Kidney (tissue), 13 donors: ENCODE measurements at regions not wholly inside any gene's neighbourhood (a gene's known extent, or its start where the extent isn't known, plus 50 kb on each side); places are given as distances from the start of the nearest gene placed in this dataset.

Source experiments
- DNase-seq, 5 donors: peaks; one replicate each; pipeline ENCODE4 v3.0.0-alpha.2; 2013 to 2020
- FAIRE-seq: peaks from 2 replicates; lab custom pipeline; 2012; peaks lifted over from hg19 to GRCh38; lab: Jason Lieb, UNC
- H3K27ac ChIP-seq, 2 donors: one replicate each; pipeline ENCODE4 v1.7.0; 2013; ENCODE audit warnings: low read depth in 2 of 2, low read length in 2 of 2, inconsistent platforms in 1 of 2
- H3K27me3 ChIP-seq: one replicate; pipeline ENCODE4 v1.7.1; 2013; ENCODE audit warnings: low read length, inconsistent platforms; ENCODE audit not compliant: control insufficient read depth, insufficient read depth
- H3K36me3 ChIP-seq, 3 donors: one replicate each; pipeline versions ENCODE4 v1.7.0 to v1.7.1; 2013; ENCODE audit warnings: low read length in 3 of 3, control low read depth in 1 of 3, inconsistent platforms in 1 of 3; ENCODE audit not compliant: insufficient read depth in 3 of 3, control insufficient read depth in 2 of 3
- H3K4me1 ChIP-seq, 3 donors: one replicate each; pipeline versions ENCODE4 v1.7.0 to v1.7.1; 2013; ENCODE audit warnings: low read length in 3 of 3, inconsistent platforms in 1 of 3, low read depth in 1 of 3; ENCODE audit not compliant: control insufficient read depth in 2 of 3, insufficient read depth in 2 of 3
- H3K4me3 ChIP-seq, 3 donors: one replicate each; pipeline versions ENCODE4 v1.7.0 to v1.8.1; 2013; ENCODE audit warnings: low read length in 3 of 3, control low read depth in 1 of 3, inconsistent platforms in 1 of 3
- H3K9ac ChIP-seq, 3 donors: one replicate each; pipeline versions ENCODE4 v1.7.0 to v1.7.1; 2013; ENCODE audit warnings: low read length in 3 of 3, control low read depth in 1 of 3, inconsistent platforms in 1 of 3
- H3K9me3 ChIP-seq, 3 donors: one replicate each; pipeline versions ENCODE4 v1.7.0 to v1.7.1; 2013; ENCODE audit warnings: low read length in 3 of 3, control low read depth in 1 of 3, inconsistent platforms in 1 of 3; ENCODE audit not compliant: control insufficient read depth in 2 of 3, insufficient read depth in 1 of 3
- intact Hi-C: fragments of 100-400 bp; cut with DNase I; formaldehyde crosslinking; loops from one replicate; pipeline ENCODE4 v1.11.1; 2022
- TF ChIP-seq, protein P1 (sequence below): IDR thresholded peaks from 3 replicates; pipeline ENCODE4 v1.5.1; 2012; ENCODE audit warnings: mild to moderate bottlenecking, moderate library complexity, borderline replicate concordance; ENCODE audit not compliant: insufficient read depth; ENCODE audit errors: extremely low read depth
- donor health status: control.
- donor health status: control.
- donor health status: control.
- donor health status: control.
- donor health status: control.
- donor health status: DM: yes; HTN: yes; CAD: no.
- donor health status: Normal renal cell carcinoma (clear cell type).

DNA sequence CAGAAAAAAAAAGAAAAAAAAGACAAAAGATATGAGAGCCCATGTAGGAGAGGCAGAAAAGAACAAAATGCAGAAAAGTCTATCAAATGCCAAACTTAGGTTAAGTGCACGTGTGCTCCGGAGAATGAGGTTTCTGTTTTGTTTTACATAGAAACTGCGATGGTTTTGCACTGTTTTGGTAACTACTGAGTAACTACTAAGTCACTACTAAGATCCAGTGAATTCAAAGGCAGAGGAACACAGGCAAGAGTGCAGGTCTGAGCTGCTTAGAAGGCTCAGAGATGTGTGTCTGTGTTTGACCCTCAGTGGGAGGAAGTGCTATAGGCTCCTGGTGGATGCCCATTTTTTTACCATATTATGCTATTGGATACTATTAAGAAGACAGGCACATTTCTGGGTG, 299.3 kb downstream of the NDFIP2 start:
- FAIRE-seq (no peak), DNase-seq (no peak)
- Histone ChIP-seq H3K4me3 (no peak overlapping the region), H3K36me3 (no peaks in the 10 kb centered on the region), H3K27me3 (no peaks in the 10 kb centered on the region), H3K9me3 (no peaks in the 10 kb centered on the region), H3K4me1 (peaks cover 0 to 8% (median 2%) of the 10 kb centered on the region in 3 donors), H3K9ac (no peak overlapping the region), H3K27ac (no peak overlapping the region)
- TF ChIP-seq, protein P1, sequence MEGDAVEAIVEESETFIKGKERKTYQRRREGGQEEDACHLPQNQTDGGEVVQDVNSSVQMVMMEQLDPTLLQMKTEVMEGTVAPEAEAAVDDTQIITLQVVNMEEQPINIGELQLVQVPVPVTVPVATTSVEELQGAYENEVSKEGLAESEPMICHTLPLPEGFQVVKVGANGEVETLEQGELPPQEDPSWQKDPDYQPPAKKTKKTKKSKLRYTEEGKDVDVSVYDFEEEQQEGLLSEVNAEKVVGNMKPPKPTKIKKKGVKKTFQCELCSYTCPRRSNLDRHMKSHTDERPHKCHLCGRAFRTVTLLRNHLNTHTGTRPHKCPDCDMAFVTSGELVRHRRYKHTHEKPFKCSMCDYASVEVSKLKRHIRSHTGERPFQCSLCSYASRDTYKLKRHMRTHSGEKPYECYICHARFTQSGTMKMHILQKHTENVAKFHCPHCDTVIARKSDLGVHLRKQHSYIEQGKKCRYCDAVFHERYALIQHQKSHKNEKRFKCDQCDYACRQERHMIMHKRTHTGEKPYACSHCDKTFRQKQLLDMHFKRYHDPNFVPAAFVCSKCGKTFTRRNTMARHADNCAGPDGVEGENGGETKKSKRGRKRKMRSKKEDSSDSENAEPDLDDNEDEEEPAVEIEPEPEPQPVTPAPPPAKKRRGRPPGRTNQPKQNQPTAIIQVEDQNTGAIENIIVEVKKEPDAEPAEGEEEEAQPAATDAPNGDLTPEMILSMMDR, result no peak
- intact Hi-C loops, result no loop called here

DNA sequence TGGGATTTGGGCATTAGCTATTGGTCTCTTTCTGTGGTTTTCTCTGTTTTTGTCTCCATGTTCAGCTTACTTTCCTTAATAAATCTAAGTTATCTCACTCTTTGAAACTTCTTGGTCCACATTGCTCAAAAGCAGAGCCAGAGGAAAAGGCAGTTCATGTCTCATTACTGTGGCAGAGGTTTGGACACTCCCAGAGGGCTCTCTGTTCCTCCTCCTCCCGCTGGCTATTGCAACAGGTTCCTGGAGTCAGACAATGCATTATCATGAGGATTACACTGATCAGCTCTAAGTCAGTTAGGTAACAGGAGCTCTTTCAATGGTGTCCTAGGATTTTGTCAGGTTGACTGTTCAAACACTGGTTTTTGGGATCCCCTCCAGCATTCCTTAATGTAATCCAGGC, 298.8 kb downstream of the NDFIP2 start:
- TF ChIP-seq, protein P1, result no peak
- Histone ChIP-seq H3K27me3 (no peaks in the 10 kb centered on the region), H3K9me3 (no peaks in the 10 kb centered on the region), H3K4me3 (no peak overlapping the region), H3K4me1 (peaks cover 0 to 8% (median 2%) of the 10 kb centered on the region in 3 donors), H3K27ac (no peak overlapping the region), H3K36me3 (no peaks in the 10 kb centered on the region), H3K9ac (no peak overlapping the region)
- DNase-seq, result no peak
- FAIRE-seq, result no peak
- intact Hi-C loops, result no loop called here

DNA sequence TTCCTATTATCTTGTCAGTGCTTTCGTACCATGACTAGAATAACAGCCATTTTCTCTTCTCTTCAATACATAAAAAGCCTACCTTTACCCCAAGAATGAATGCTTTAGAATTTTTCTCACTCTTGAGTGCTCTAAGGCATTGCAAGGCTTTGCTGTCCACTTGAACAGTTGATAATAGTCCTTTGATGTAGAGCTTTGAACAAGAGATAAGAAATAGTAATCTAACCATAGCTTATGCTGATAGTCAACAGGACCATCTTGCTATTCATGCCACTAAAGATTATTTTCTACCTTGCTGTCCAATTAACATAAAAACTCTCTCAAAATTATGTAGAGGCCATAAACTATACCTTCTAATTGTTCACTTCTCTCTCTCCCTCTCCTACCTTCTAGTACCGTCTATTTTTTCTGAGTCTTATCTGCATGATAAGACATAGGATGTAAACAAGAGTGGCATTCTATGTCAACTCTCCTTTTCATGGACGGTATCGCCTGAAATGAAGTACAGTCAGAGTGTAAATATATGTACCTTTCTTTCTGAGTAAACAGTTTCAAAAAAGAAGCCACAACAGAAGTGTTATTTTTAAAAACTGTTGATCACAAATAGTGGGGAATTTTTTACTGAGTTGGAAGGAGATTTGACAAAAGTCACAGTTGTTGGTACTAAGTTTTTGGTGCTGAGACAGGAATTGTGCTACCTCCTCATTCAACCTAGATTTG, 297.9 kb downstream of the NDFIP2 start:
- Histone ChIP-seq H3K9ac (no peak overlapping the region), H3K27me3 (no peaks in the 10 kb centered on the region), H3K36me3 (no peaks in the 10 kb centered on the region), H3K9me3 (no peaks in the 10 kb centered on the region), H3K4me1 (peaks cover 0 to 8% (median 2%) of the 10 kb centered on the region in 3 donors), H3K4me3 (no peak overlapping the region), H3K27ac (no peak overlapping the region)
- TF ChIP-seq, protein P1, result no peak
- DNase-seq (no peak), FAIRE-seq (no peak)
- intact Hi-C loops, result no loop called here
